ENCODE measurements at regions not wholly inside any gene's neighbourhood (a gene's known extent, or its start where the extent isn't known, plus 50 kb on each side); places are given as distances from the start of the nearest gene placed in this dataset.
"Not testable (repeated sequence)": the region's sequence is repeated elsewhere in the genome, so short reads cannot be mapped to it uniquely, and the experiment has no call there.

GRCh38 chr4:133588306-133588705 lies 439.2 kb downstream of the PCDH10 start:
- no peak for DNase-seq

DNA sequence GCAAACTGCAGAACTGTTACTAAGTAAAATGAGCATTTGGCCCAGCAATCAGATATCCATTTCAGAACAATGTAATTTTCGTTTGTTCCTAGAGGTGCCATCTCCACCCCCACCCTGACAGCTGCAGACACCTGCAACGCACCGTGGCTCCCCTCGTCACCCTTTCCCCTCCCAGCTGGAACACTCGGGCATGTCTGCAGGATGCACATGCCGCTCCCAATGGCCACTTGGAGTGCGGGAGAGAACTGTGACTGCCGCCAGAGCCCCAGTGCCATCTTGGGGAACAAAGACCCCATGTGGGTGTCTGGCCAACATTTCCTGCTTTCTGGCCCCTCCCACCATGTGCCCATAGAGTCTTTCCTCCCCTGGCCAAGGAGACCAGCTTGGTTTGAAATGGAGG lies 436.2 kb downstream of the PCDH10 start:
- DNase-seq: no peak

DNA sequence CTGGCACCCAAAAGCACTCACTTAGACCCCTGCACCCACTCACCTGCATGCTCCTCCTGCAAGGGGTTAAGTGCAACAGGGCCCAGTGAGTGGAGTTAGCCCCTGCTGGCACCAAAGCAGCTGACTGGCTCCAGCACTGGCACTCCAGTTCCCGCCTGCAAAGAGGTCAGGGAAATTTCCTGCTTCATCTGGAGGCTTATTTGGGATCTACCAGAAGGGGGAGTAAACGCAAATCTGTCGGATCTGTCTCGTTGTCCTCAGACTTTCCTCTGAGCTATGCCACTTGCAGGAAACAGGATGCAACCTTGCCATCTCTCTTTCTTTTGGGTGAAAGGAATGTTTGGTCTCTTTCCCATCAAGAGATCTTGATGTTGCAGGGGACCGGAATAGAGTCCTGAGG lies 435.6 kb downstream of the PCDH10 start:
- DNase-seq: no peak

DNA sequence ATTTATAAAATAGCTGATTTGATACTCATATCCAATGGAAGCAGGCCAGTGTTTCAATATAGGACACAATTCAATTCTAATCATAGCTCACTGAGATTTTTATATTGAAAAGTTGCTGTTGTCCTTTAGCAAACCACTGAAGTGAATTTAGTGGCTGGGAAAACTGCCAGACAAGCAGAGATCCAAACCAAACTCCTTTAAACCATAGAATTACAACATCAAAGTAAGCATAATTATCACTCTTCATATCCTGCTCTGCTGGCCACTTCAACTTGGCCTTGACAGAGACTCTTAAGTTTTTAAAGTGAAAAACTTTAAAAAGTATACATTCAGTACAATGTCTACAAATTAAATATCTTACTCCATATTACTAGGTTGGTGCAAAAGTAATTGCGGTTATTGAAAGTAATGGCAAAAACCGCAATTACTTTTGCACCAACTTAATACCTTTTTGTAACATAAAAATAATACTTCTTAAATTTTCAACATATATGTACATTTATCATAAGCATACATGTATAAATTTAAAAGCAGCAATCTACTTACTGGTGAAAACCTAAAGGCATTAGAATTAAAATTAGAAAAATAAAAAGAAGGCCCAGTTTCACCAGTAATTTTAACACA lies 433.0 kb downstream of the PCDH10 start:
- no peak for DNase-seq

- no peak for DNase-seq
These were observed 425.2 kb downstream of the PCDH10 start for GRCh38 chr4:133574248-133574647.

- DNase-seq: peak; percentile 62
These were observed 416.3 kb downstream of the PCDH10 start for GRCh38 chr4:133565379-133565778.

DNA sequence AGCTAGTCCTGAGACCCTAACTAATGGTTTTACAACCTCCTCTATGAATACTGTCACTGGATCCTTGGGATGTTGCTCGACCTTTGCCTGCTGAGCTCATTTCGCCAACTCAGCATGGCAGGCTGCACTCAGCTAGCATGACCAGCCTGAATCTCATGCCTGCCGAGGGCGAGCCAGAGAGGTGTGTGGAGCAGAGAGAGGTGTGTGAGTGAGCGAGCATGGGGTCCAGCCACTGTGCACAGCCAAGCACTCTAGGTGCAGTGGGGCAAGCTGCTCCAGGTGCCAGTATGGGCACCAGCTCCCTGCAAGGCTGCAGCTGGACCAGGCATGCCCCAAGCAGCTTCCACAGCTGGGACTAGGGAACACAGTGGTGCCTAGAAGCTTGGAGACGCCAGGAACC lies 410.9 kb downstream of the PCDH10 start:
- no peak for DNase-seq

- DNase-seq: no peak
These were observed 406.6 kb downstream of the PCDH10 start for GRCh38 chr4:133555671-133556070.

GRCh38 chr4:133550436-133550835 lies 401.3 kb downstream of the PCDH10 start:
- DNase-seq: no peak

GRCh38 chr4:133544097-133544496 lies 395.0 kb downstream of the PCDH10 start:
- no peak for DNase-seq

DNA sequence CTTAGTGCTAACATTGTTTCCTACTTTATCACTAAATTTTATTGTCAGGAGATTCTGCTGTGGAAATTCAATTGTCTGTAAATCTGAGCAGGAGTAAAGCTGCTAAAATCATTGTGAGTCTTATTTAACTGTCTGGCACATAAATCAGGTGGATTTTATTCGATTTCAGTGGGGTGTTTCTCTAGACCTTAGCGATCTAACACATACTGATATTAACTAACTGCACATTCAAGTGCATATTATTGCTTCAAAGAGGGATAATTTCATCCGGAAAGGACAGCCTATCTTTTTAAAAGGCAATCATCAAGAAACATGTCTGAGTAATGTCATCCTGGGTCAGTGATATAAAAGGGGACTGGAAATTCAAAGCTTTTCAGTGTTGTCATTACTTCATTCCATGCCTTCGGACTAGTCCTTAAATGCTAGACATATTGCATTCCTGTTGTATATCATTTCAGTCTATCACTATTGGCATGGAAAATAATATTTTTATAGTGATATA lies 388.7 kb downstream of the PCDH10 start:
- DNase-seq: no peak

- DNase-seq: not testable (repeated sequence)
These were observed 385.1 kb downstream of the PCDH10 start for GRCh38 chr4:133534224-133534623.

DNA sequence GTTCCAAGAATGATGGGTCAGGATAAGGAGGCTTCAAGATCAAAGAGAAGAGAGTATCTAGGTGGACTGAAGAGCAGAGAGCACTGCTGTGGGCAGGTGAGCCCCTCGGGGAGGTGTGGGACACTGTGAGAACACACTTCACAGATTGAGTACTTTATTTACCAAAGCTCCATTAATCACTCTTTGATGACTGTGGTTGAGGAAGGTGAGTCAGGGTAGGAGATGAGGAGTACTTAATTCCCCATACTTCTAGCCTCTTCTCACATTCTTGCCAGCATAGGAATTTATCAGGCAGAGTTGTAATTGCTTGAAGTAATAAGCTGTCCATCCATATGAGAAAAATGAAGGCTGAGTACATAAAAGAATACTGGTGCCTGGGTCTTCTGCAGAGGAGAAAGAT lies 375.3 kb downstream of the PCDH10 start:
- DNase-seq: no peak

DNA sequence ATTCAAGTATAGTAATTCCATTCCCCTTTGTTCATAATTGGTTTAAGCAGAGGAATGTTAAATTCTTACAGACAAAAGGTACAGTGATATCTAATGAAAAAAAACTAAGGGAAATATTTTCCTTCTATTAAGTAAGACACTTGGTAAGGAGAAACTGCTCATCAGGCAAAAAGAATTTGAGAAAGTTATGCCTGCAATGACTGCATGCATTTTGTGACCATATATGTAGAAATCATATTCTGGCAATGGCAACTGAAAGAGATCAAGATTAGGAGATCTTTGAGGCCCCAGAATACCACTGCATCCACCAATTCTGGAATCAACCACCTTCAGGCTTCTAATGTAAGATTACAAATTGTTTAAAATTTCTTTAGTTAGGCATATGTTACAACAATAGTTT lies 364.8 kb downstream of the PCDH10 start:
- DNase-seq: no peak

DNA sequence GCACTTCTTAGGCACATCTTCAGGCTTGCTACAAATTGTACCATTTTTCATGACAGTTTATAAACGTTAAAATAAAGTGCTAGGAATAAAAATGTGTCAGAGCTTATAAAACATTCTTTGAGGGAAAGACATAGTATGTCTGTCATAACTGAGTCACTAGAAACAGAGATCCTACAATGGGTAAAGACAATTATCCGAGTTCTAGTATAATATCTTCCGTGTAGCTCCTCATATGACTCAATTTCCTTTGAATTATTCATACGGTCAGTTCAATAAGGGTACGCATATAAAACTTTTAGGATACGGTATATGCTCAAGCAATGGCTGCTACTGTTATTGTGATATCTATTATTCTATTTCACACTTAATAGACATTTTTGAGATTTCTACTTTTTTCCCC lies 349.1 kb downstream of the PCDH10 start:
- no peak for DNase-seq

DNA sequence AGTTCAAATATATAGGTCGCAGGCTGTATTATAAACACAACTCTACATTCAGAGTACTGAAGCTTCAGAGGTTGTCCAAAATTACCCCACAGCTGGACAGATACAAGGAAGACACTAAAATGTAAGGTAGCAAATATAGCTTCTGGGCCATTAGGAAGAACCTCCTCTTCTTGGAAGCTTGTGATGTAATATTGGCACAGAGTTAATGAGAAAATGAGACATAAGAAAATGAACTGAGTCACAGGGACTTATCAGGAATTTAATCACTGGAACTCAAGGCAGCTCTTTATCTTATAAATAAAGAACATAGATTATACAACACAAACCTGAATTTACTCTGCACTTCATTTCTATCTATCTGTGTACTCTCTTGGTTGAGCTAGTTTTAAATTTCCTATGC lies 344.7 kb downstream of the PCDH10 start:
- no peak for DNase-seq

DNA sequence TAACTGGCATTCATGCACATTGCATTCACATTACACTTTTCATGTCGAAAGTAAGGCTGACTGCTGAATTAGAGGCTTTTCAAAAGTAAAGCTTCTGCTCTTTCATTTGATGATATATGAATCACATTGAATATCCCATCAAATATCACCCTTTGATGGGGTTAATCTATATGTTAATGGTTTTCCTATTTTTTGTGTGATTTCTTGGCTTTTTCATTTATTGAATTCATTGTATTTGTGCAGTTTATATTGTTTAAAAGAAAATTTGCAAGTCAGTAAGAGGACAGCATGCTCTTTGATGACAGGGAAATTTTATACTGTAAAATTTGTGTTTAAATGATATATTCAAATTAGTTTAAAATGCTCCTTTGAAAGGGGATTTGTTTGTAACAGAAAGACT lies 344.1 kb downstream of the PCDH10 start:
- DNase-seq: no peak

DNA sequence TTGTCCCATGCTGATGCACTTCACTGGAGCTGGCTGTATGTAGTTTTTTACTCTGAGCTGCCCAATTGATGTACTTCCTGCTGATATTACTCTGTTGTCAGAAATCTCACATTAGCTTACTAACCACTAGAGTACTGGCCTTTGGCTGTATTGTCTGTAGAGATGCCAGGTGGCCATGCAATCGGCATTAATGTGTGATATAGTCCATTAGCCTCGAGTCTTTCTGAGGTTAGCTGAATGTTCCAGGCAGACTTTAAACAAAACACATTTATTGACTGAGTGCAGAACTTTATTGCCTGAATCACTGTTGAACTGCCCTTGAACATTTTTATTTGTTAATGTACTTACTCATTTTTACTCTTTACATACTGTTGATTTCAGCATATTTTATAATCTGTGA lies 335.2 kb downstream of the PCDH10 start:
- DNase-seq: no peak

DNA sequence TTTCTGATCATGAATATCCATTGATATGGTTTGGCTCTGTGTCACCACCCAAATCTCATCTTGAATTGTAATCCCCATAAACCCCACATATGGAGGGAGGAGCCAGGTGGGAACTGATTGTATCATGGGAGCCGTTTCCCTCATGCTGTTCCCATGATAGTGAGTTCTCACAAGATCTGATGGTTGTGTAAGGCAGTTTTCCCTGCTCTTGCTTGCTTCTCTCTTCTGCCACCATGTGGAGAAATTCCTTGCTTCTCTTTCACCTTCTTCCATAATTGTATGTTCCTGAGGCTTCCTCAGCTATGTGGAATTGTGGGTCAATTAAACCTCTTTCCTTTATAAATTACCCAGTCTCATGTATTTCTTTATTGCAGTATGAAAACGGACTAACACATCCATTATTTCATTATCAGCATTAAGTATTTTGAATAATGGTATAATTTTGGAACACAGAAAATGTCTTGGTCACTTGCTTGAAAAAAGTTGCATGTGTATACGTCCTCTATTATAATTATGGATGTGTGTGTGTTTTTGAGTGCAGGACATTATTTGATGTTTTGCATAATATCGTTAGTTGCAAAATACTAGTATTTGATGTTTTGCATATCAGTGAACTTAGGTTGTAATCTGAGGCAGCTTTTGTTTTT lies 334.6 kb downstream of the PCDH10 start:
- no peak for DNase-seq

DNA sequence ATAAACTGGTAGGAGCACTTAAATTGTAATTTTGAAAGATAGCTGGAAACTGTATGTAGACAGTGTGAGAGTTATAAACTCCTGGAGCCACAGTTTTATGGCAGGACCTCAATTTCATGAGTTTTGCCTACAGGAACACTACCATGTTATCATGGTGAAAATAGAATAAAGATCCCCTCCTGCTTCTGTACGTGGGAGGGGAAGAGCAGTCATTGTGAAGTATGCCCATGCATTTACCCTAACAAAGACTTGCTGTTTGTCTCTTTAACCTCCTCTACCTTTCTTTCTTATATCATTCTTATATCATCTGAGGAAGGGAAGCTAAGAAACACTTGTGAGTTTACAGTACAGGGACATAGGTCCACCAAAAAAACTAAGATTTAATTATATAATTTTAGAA lies 327.0 kb downstream of the PCDH10 start:
- no peak for DNase-seq

DNA sequence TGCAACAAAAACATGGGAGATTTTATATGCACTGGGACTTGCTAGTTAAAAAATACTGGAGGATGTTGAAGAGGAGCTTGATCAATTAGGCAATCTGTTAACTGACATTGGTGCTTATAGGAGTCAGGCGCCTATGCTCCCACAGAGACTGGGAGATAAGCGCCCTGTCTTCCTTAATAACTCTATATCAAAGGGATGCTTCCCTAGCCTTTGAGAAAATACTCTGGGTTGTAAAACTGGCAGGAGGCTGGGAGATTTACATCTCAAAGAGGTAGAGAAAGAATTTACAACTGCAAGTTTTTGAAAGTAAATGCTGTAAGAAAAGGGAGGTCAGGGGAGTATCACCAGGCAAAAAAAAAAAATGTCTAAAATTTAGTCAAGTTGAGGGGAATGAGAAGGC lies 325.4 kb downstream of the PCDH10 start:
- DNase-seq: no peak

DNA sequence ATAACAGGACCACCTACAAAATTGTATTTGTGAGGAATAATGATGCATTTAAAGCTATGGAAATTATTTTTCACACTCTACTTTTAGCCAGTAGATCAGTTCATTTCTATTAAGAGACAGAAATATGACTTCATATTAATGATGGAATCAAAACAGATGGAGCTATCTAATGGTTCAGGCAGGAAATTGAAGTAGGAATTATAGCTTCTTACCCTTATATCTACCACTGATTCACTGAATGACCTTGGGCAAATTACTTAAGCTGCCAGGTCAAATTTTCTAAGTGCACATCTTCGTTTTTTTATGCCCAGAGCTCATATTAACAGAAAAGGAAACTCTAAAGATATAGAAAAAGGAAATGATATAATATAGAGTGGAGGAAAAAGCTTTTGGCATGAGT lies 323.1 kb downstream of the PCDH10 start:
- DNase-seq: no peak

DNA sequence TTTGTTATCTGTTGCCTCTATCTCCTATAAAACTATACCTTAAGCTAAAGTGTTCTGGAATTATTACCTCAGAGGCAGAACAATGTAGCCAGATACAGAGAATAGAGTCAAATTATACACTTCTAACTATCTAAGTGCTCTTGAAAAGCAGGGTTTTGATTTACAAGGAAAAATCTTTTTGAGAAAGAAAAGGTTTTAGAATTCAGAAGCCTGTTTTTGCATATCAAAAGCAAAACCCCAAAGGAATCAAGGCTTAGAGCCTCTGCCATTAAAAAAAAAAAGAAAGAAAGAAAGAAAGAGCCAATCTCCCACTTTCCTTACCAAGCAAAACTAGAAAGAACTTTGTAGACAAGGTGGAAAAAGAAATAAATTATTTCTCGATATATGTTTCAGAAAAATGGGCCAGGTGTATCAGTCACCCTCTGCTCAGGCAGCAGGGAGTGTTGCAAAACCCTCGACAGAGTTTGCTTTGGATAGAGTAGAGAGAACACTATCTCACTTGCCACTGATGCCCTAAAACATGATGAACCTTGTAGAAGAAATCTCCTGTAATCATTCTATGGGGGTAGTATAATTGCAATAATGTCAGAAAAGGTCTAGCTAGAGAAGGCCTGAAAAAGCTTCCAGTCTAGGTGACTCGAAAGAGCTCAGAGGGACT lies 318.3 kb downstream of the PCDH10 start:
- DNase-seq: no peak

DNA sequence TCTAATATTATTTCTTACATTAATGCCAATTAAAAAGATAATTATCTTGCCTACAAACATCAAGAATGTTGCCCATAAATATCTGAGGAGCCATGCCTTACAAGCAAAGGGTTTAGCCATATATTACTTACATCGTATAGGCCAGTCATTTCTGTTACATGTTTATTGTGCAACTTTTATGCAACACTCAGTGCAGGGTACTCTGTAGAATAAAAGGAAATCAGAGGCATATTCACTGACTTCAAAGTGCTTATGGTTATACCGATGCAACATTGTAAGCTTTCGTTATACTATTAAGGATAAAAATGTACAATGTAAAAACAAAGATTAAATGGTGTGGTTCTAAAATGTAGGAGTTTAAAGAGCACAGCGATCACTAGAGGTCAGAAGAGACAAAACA lies 315.9 kb downstream of the PCDH10 start:
- no peak for DNase-seq

DNA sequence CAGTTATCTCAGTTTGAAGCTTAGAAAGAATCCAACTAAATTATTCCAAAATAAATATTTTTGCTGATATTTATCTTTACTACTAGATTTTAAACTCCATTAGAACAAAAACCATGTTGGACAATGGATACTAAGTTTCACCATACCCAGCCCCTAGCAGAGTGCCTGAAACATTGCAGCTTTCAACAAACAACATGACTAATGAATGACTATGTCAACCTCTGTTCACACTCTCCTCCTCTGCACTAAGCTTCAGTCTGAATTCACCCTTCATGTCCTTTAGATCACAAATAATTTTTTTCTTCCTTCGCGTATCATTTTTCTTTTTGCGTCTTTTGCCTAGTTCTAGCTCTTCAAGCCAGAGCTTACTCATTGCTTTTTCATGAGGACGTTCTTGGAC lies 315.2 kb downstream of the PCDH10 start:
- DNase-seq: no peak

Measured in NCI-H345 (cell line).